ENCODE measurements at regions not wholly inside any gene's neighbourhood (a gene's known extent, or its start where the extent isn't known, plus 50 kb on each side); places are given as distances from the start of the nearest gene placed in this dataset.

DNA sequence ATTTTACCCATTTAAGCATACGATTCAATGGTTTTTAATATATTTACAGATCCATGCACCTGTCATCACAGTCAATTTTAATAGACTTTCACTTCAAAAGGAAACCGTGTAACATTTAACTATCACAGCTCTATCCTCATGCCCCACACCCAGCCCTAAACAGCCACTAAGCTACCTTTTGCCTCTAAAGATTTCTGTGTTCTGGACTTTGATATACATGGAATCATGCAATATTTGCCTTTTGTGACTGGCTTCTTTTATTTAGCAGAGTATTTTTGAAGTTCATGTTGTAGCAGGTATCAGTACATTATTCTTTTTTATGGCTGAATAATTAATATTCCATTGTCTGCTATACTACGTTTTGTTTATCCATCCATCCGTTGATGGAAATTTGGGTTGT, 50.3 kb upstream of the STX16 start:
- DNase-seq (no peak), ATAC-seq (replicated peaks in 1 of 4) (no peak)
- Mint-ChIP-seq H3K36me3 (no peaks in the 10 kb centered on the region), H3K27me3 (peaks cover 0 to 4% of the 10 kb centered on the region in 2 donors), H3K4me1 (no peaks in the 10 kb centered on the region), H3K9me3 (peaks cover 0 to 3% (median 0%) of the 10 kb centered on the region in 3 donors), H3K27ac (no peak overlapping the region), H3K4me3 (no peak overlapping the region)
- WGBS (ENCODE audit: insufficient coverage) = 67% methylated on average over 1 of the region's 4 CpGs
- Histone ChIP-seq H3K27me3 (replicated peaks in 1 of 2; ENCODE audit: control insufficient read depth in 2 of 2, extremely low read depth in 1 of 2, insufficient read depth in 2 of 2, low read length in 1 of 2) (peaks cover 0 to 16% of the 10 kb centered on the region in 2 experiments), H3K27ac (ENCODE audit: low read length) (no peak overlapping the region), H3K9me3 (no peaks in the 10 kb centered on the region), H3K4me1 (ENCODE audit: control insufficient read depth in 1 of 2, extremely low read depth in 1 of 2, insufficient read depth in 2 of 2, low read length in 2 of 2) (no peaks in the 10 kb centered on the region), H3K4me3 (ENCODE audit: control insufficient read depth in 1 of 2, extremely low read depth in 1 of 2, low read length in 1 of 2) (no peak overlapping the region), H3K36me3 (ENCODE audit: control insufficient read depth in 2 of 2, extremely low read depth in 1 of 2, insufficient read depth in 1 of 2, low read length in 1 of 2) (no peaks in the 10 kb centered on the region)
- ChIA-PET POLR2A (no interaction called here), CTCF (no interaction called here)

DNA sequence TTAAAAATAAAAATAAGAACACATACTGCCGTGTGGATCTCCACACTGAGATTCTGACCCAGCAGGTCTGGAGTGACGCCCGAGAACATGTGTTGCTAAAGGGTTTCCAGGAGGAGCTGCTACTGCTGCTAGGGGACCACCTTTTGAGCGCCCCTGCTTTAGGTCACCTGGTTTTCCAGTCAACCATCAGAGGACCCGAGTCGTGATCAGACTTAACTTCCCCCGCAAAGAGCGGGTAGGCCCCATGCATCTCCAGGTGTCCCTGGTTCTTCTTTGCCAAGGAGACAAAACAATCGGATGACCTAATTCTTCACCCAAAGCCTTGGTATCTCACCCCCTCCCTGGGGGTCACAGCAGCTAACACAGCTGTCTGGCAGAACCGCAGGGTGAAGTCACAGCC, 51.1 kb upstream of the STX16 start:
- Histone ChIP-seq H3K4me3 (ENCODE audit: control insufficient read depth in 1 of 2, extremely low read depth in 1 of 2, low read length in 1 of 2) (no peak overlapping the region), H3K4me1 (ENCODE audit: control insufficient read depth in 1 of 2, extremely low read depth in 1 of 2, insufficient read depth in 2 of 2, low read length in 2 of 2) (no peaks in the 10 kb centered on the region), H3K9me3 (no peaks in the 10 kb centered on the region), H3K27ac (ENCODE audit: low read length) (no peak overlapping the region), H3K27me3 (replicated peaks in 1 of 2; ENCODE audit: control insufficient read depth in 2 of 2, extremely low read depth in 1 of 2, insufficient read depth in 2 of 2, low read length in 1 of 2) (peaks cover 0 to 16% of the 10 kb centered on the region in 2 experiments), H3K36me3 (ENCODE audit: control insufficient read depth in 2 of 2, extremely low read depth in 1 of 2, insufficient read depth in 1 of 2, low read length in 1 of 2) (no peaks in the 10 kb centered on the region)
- Mint-ChIP-seq H3K27ac (no peak overlapping the region), H3K4me3 (no peak overlapping the region), H3K27me3 (peaks cover 0 to 4% of the 10 kb centered on the region in 2 donors), H3K36me3 (no peaks in the 10 kb centered on the region), H3K4me1 (no peaks in the 10 kb centered on the region), H3K9me3 (peaks cover 0 to 3% (median 0%) of the 10 kb centered on the region in 3 donors)
- POLR2A ChIA-PET = no interaction called here
- CTCF ChIA-PET = no interaction called here
- ATAC-seq (replicated peaks in 1 of 4) = no peak
- 92% methylated on average over 7 of the region's 10 CpGs for WGBS (ENCODE audit: insufficient coverage)
- no peak for DNase-seq

DNA sequence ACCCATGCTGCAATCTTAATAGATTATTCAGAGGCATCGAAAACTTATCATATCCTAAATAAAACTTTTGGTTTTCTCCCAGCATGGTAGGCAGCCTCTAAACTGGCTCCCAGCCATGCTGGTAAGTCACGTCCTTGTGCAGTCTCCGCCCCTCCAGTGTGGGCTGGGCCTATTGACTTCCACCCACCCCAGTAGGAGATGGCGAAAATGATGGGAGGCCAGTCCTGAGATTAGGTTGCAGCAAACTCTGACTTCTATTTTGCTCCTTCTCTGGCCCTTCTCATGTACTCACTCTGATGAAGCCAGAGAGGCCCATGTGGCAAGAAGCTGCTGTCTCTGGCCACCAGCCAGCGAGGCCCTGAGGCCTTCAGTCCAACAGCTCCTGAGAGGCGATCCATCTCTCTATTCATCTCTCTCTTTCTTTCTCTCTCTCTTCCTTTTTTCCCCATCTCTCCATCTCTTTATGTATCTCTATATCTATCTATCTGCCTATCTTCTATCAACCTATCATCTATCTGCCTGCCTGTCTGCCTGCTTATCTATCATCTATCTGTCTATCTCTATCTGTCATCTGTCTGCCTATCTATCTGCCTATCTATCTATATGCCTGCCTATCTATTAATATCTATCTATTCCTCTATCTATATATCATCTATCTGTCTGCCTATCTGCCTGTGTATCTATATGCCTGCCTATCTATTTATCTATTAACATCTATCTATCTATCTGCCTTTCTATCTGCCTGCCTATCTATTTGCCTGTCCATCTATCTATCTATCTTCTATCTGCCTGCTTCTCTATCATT, 52.7 kb upstream of the STX16 start:
- H3K27ac Mint-ChIP-seq = no peak overlapping the region
- no peak overlapping the region for H3K4me3 Mint-ChIP-seq
- H3K36me3 Mint-ChIP-seq = no peaks in the 10 kb centered on the region
- Histone ChIP-seq H3K9me3 (no peaks in the 10 kb centered on the region), H3K4me3 (ENCODE audit: control insufficient read depth in 1 of 2, extremely low read depth in 1 of 2, low read length in 1 of 2) (no peak overlapping the region), H3K4me1 (ENCODE audit: control insufficient read depth in 1 of 2, extremely low read depth in 1 of 2, insufficient read depth in 2 of 2, low read length in 2 of 2) (no peaks in the 10 kb centered on the region), H3K36me3 (ENCODE audit: control insufficient read depth in 2 of 2, extremely low read depth in 1 of 2, insufficient read depth in 1 of 2, low read length in 1 of 2) (no peaks in the 10 kb centered on the region), H3K27ac (ENCODE audit: low read length) (no peak overlapping the region), H3K27me3 (replicated peaks in 1 of 2; ENCODE audit: control insufficient read depth in 2 of 2, extremely low read depth in 1 of 2, insufficient read depth in 2 of 2, low read length in 1 of 2) (peaks cover 2 to 14% of the 10 kb centered on the region in 2 experiments)
- ATAC-seq (replicated peaks in 1 of 4) = no peak
- WGBS (ENCODE audit: insufficient coverage) = 85% methylated on average over 3 of the region's 6 CpGs
- CTCF ChIA-PET = no interaction called here
- DNase-seq = no peak
- no peaks in the 10 kb centered on the region for H3K4me1 Mint-ChIP-seq
- peaks cover 0 to under 1% (median 0%) of the 10 kb centered on the region in 3 donors for H3K9me3 Mint-ChIP-seq
- H3K27me3 Mint-ChIP-seq = peaks cover 0 to 4% of the 10 kb centered on the region in 2 donors
- POLR2A ChIA-PET = interaction anchor here in 1 of 2 donors (0.7 kb wide), 1 partner anchor 8 kb away, joined by 3 read pairs; no protein-coding TSS in a partner anchor

DNA sequence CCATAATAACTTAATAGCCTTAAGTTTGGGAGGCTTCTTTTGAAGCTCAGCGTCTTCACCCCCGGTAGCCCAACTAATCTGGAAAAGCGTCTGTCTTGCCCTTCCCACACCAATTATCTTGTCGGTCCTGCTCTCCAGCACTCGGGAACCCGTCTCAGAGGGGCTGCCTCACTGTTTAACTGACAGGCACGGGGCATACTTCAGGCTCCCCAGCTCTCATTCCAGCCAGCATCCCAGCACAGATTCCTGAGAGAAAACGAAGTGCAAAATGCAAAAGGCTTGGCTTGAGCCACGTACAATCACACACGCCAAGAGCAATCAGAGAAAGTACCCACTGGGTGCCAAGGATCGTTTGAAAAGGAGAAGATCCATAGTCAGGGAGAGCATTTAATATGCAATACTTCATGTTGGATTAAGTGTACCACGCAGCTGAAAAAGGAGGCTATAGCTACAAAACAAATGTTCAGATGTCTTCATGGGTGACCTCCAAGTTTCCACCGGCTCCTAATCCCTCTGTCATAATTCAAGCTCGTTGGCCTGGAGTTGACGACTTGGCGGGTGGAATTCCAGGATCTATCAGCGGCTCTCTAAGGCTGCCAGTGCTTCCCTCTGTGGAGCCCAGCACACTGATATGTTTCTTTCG, 53.7 kb upstream of the STX16 start:
- H3K4me3 Mint-ChIP-seq = no peak overlapping the region
- WGBS (ENCODE audit: insufficient coverage) = 74% methylated on average over 15 of the region's 18 CpGs
- H3K36me3 ChIP-seq (ENCODE audit: control insufficient read depth in 2 of 2, extremely low read depth in 1 of 2, insufficient read depth in 1 of 2, low read length in 1 of 2) = no peaks in the 10 kb centered on the region
- H3K27me3 Mint-ChIP-seq = peaks cover 2 to 4% of the 10 kb centered on the region in 2 donors
- H3K9me3 ChIP-seq = no peaks in the 10 kb centered on the region
- ChIA-PET CTCF (interaction anchor here in 1 of 2 donors (0.6 kb wide), 1 partner anchor 816 kb away, joined by 3 read pairs; no protein-coding TSS in a partner anchor), POLR2A (no interaction called here)
- no peak overlapping the region for H3K27ac ChIP-seq (ENCODE audit: low read length)
- H3K4me3 ChIP-seq (ENCODE audit: control insufficient read depth in 1 of 2, extremely low read depth in 1 of 2, low read length in 1 of 2) = no peak overlapping the region
- no peak for ATAC-seq (replicated peaks in 1 of 4)
- H3K36me3 Mint-ChIP-seq = no peaks in the 10 kb centered on the region
- no peak overlapping the region for H3K27ac Mint-ChIP-seq
- peaks cover 0 to under 1% of the 10 kb centered on the region in 2 experiments for H3K4me1 ChIP-seq (ENCODE audit: control insufficient read depth in 1 of 2, extremely low read depth in 1 of 2, insufficient read depth in 2 of 2, low read length in 2 of 2)
- H3K27me3 ChIP-seq (replicated peaks in 1 of 2; ENCODE audit: control insufficient read depth in 2 of 2, extremely low read depth in 1 of 2, insufficient read depth in 2 of 2, low read length in 1 of 2) = peaks cover 2 to 17% of the 10 kb centered on the region in 2 experiments
- DNase-seq = no peak
- H3K9me3 Mint-ChIP-seq = no peaks in the 10 kb centered on the region
- H3K4me1 Mint-ChIP-seq = no peaks in the 10 kb centered on the region

DNA sequence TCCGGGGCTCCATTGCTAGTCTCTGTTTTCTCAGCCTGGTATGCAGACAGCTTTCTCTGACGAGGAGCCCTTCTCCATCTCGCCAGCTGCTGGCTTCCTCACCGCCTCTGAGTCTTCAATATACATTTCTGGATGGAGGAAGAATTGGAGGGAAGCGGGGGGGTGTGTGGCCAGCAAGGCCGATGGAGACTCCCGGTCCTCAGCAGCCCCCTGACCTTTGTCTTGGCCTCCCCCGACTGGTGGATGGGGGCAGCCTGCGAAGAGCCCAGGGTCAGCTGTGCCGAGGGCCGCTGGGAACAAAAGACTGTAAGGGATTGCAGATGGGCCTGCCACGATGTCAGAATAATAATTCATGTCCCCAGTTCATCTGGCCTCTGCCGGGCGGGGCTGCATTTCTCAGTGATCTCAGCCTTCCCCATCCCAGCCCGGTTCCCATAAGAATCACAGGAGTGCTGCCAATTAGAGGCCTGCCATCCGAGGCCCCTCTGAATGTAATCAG, 54.3 kb upstream of the STX16 start:
- DNase-seq = no peak
- H3K4me3 ChIP-seq (ENCODE audit: control insufficient read depth in 1 of 2, extremely low read depth in 1 of 2, low read length in 1 of 2) = no peak overlapping the region
- no peak overlapping the region for H3K27ac Mint-ChIP-seq
- ATAC-seq (replicated peaks in 1 of 4) = no peak
- CTCF ChIA-PET = no interaction called here
- H3K27ac ChIP-seq (ENCODE audit: low read length) = no peak overlapping the region
- H3K9me3 Mint-ChIP-seq = no peaks in the 10 kb centered on the region
- POLR2A ChIA-PET = no interaction called here
- WGBS (ENCODE audit: insufficient coverage) = 82% methylated on average over 12 of the region's 16 CpGs
- H3K36me3 ChIP-seq (ENCODE audit: control insufficient read depth in 2 of 2, extremely low read depth in 1 of 2, insufficient read depth in 1 of 2, low read length in 1 of 2) = no peaks in the 10 kb centered on the region
- no peaks in the 10 kb centered on the region for H3K9me3 ChIP-seq
- no peaks in the 10 kb centered on the region for H3K36me3 Mint-ChIP-seq
- no peaks in the 10 kb centered on the region for H3K4me1 Mint-ChIP-seq
- H3K4me3 Mint-ChIP-seq = no peak overlapping the region
- H3K27me3 Mint-ChIP-seq = peaks cover 2 to 4% of the 10 kb centered on the region in 2 donors
- H3K27me3 ChIP-seq (replicated peaks in 1 of 2; ENCODE audit: control insufficient read depth in 2 of 2, extremely low read depth in 1 of 2, insufficient read depth in 2 of 2, low read length in 1 of 2) = peaks cover 2 to 23% of the 10 kb centered on the region in 2 experiments
- H3K4me1 ChIP-seq (ENCODE audit: control insufficient read depth in 1 of 2, extremely low read depth in 1 of 2, insufficient read depth in 2 of 2, low read length in 2 of 2) = peaks cover 0 to 5% of the 10 kb centered on the region in 2 experiments

DNA sequence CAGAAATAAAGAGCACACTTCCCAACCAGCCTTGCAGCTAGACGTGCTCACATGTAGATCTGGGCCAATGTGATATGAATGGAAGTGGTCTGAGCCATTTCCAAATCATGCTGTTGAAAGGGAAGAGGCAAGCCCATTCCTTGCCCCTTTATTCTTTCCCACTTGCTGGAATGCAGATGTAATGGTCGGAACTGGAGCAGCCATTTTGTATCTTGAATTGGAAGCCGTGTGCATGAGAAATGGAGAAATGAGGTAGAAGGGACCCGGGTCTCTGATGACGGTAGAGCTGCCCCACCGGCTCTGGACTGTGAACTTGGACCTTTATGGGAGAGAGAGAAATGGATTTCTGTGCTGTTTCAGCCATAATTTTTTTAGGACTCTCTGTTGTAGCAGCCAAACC, 54.8 kb upstream of the STX16 start:
- ChIA-PET POLR2A (no interaction called here), CTCF (no interaction called here)
- ATAC-seq (replicated peaks in 1 of 4) = no peak
- H3K4me1 Mint-ChIP-seq = peaks cover 0 to 5% (median 0%) of the 10 kb centered on the region in 3 donors
- H3K27ac Mint-ChIP-seq = no peak overlapping the region
- no peaks in the 10 kb centered on the region for H3K36me3 Mint-ChIP-seq
- DNase-seq = no peak
- Histone ChIP-seq H3K9me3 (no peaks in the 10 kb centered on the region), H3K4me1 (ENCODE audit: control insufficient read depth in 1 of 2, extremely low read depth in 1 of 2, insufficient read depth in 2 of 2, low read length in 2 of 2) (peaks cover 0 to 11% of the 10 kb centered on the region in 2 experiments), H3K27me3 (replicated peaks in 1 of 2; ENCODE audit: control insufficient read depth in 2 of 2, extremely low read depth in 1 of 2, insufficient read depth in 2 of 2, low read length in 1 of 2) (peaks cover 2 to 24% of the 10 kb centered on the region in 2 experiments), H3K27ac (ENCODE audit: low read length) (no peak overlapping the region), H3K4me3 (ENCODE audit: control insufficient read depth in 1 of 2, extremely low read depth in 1 of 2, low read length in 1 of 2) (no peak overlapping the region), H3K36me3 (ENCODE audit: control insufficient read depth in 2 of 2, extremely low read depth in 1 of 2, insufficient read depth in 1 of 2, low read length in 1 of 2) (no peaks in the 10 kb centered on the region)
- H3K9me3 Mint-ChIP-seq = no peaks in the 10 kb centered on the region
- H3K4me3 Mint-ChIP-seq = no peak overlapping the region
- 33% methylated on average over 1 of the region's 6 CpGs for WGBS (ENCODE audit: insufficient coverage)
- H3K27me3 Mint-ChIP-seq = peaks cover 8 to 9% of the 10 kb centered on the region in 2 donors

Measured in T-cell (primary cell).